ENCODE measurements at regions not wholly inside any gene's neighbourhood (a gene's known extent, or its start where the extent isn't known, plus 50 kb on each side); places are given as distances from the start of the nearest gene placed in this dataset.

- in situ Hi-C loops (cut with MboI), result no loop called here
- ChIA-PET RAD21 (ENCODE audit: unreplicated experiment) (no interaction called here), CTCF (no interaction called here), SMC1A (ENCODE audit: uncharacterized antibody, unreplicated experiment) (no interaction called here), POLR2A (no interaction called here)
- no TSS peak for BruUV-seq (replicated peaks)
- no peaks in the 10 kb centered on the region for H3K9me3 ChIP-seq (replicated peaks; ENCODE audit: control insufficient read depth, insufficient read depth, low read length)
- no peak overlapping the region for H3K4me2 ChIP-seq (ENCODE audit: control insufficient read depth, insufficient read depth)
- no peak overlapping the region for H3K27ac ChIP-seq (ENCODE audit: control insufficient read depth, insufficient read depth)
- H3K4me3 ChIP-seq, result no peak overlapping the region
- no peaks in the 10 kb centered on the region for H3K79me2 ChIP-seq (ENCODE audit: control insufficient read depth, insufficient read depth, low read length)
- ATAC-seq (no peak), DNase-seq (ENCODE audit: low read depth, low spot score) (no peak), FAIRE-seq (no peak)
- no peak overlapping the region for H3K9ac ChIP-seq (ENCODE audit: control insufficient read depth, insufficient read depth, low read length)
- H3K27me3 ChIP-seq (replicated peaks in 1 of 2; ENCODE audit: control insufficient read depth in 2 of 2, insufficient read depth in 2 of 2, low read length in 1 of 2), result no peaks in the 10 kb centered on the region; a peak in 1 of 4 replicates
- no peaks in the 10 kb centered on the region for H3K4me1 ChIP-seq (ENCODE audit: control insufficient read depth, insufficient read depth, low read length)
- no peaks in the 10 kb centered on the region for H3K36me3 ChIP-seq (ENCODE audit: control insufficient read depth in 2 of 2, insufficient read depth in 2 of 2, low read length in 1 of 2)
- H2AFZ ChIP-seq (ENCODE audit: control insufficient read depth, low read depth, low read length), result no peak overlapping the region
- intact Hi-C loops (cut with micrococcal nuclease; ENCODE audit: unreplicated experiment), result no loop called here
- H4K20me1 ChIP-seq (ENCODE audit: control insufficient read depth, insufficient read depth), result no peaks in the 10 kb centered on the region
- TF ChIP-seq CEBPZ (IDR thresholded peaks at IDR 0.05; ENCODE audit: low read depth, low read length), result no peak
- TF ChIP-seq TCF12 (IDR thresholded peaks at IDR 0.05; ENCODE audit: low read depth, low read length), result no peak
- no peak for TF ChIP-seq REST (IDR thresholded peaks at IDR 0.05; ENCODE audit: low read depth, low read length)
- TF ChIP-seq YBX1 (IDR thresholded peaks at IDR 0.05), result no peak
- TF ChIP-seq PBX3 (IDR thresholded peaks at IDR 0.05; ENCODE audit: insufficient replicate concordance, low read depth, low read length), result no peak
- TF ChIP-seq, protein P1, sequence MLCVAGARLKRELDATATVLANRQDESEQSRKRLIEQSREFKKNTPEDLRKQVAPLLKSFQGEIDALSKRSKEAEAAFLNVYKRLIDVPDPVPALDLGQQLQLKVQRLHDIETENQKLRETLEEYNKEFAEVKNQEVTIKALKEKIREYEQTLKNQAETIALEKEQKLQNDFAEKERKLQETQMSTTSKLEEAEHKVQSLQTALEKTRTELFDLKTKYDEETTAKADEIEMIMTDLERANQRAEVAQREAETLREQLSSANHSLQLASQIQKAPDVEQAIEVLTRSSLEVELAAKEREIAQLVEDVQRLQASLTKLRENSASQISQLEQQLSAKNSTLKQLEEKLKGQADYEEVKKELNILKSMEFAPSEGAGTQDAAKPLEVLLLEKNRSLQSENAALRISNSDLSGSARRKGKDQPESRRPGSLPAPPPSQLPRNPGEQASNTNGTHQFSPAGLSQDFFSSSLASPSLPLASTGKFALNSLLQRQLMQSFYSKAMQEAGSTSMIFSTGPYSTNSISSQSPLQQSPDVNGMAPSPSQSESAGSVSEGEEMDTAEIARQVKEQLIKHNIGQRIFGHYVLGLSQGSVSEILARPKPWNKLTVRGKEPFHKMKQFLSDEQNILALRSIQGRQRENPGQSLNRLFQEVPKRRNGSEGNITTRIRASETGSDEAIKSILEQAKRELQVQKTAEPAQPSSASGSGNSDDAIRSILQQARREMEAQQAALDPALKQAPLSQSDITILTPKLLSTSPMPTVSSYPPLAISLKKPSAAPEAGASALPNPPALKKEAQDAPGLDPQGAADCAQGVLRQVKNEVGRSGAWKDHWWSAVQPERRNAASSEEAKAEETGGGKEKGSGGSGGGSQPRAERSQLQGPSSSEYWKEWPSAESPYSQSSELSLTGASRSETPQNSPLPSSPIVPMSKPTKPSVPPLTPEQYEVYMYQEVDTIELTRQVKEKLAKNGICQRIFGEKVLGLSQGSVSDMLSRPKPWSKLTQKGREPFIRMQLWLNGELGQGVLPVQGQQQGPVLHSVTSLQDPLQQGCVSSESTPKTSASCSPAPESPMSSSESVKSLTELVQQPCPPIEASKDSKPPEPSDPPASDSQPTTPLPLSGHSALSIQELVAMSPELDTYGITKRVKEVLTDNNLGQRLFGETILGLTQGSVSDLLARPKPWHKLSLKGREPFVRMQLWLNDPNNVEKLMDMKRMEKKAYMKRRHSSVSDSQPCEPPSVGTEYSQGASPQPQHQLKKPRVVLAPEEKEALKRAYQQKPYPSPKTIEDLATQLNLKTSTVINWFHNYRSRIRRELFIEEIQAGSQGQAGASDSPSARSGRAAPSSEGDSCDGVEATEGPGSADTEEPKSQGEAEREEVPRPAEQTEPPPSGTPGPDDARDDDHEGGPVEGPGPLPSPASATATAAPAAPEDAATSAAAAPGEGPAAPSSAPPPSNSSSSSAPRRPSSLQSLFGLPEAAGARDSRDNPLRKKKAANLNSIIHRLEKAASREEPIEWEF (IDR thresholded peaks at IDR 0.05; ENCODE audit: insufficient replicate concordance, low read depth, low read length), result no peak
- TF ChIP-seq IRF4 (IDR thresholded peaks at IDR 0.05; ENCODE audit: low read depth, low read length), result no peak
- TF ChIP-seq IRF3 (IDR thresholded peaks at IDR 0.05), result no peak
- TF ChIP-seq JUND (IDR thresholded peaks at IDR 0.05; ENCODE audit: low read depth, low read length), result no peak
These were observed 114.6 kb upstream of the KCNJ15 start for GRCh38 chr21:38142224-38142623.
